ENCODE measurements at regions not wholly inside any gene's neighbourhood (a gene's known extent, or its start where the extent isn't known, plus 50 kb on each side); places are given as distances from the start of the nearest gene placed in this dataset.

GRCh38 chr21:15495965-15496364, 233.8 kb upstream of the USP25 start:
- Histone ChIP-seq H4K20me1 (ENCODE audit: low read depth) (no peaks in the 10 kb centered on the region), H3F3A (ENCODE audit: low read depth) (no peaks in the 10 kb centered on the region), H3K4me1 (no peaks in the 10 kb centered on the region), H3K79me2 (ENCODE audit: low read depth) (no peaks in the 10 kb centered on the region), H3K27me3 (no peaks in the 10 kb centered on the region), H3K9ac (no peak overlapping the region), H3K9me3 (ENCODE audit: low read depth) (no peaks in the 10 kb centered on the region), H2AFZ (replicated peaks) (no peak overlapping the region), H3K27ac (no peak overlapping the region), H3K4me3 (no peak overlapping the region), H3K4me2 (no peak overlapping the region), H3K36me3 (no peaks in the 10 kb centered on the region)
- H3K4me3 Mint-ChIP-seq: no peak overlapping the region
- H3K36me3 Mint-ChIP-seq: no peaks in the 10 kb centered on the region
- H3K27ac Mint-ChIP-seq: no peak overlapping the region
- no peak for TF ChIP-seq EZH2phosphoT487 (IDR thresholded peaks at IDR 0.05)
- TF ChIP-seq CTCF (IDR thresholded peaks at IDR 0.05): no peak
- TF ChIP-seq EZH2 (IDR thresholded peaks at IDR 0.05): no peak
- no peaks in the 10 kb centered on the region for H3K27me3 Mint-ChIP-seq (ENCODE audit: insufficient read depth, low read depth)
- H3K4me1 Mint-ChIP-seq: no peaks in the 10 kb centered on the region
- no peak for DNase-seq (ENCODE audit: low spot score)
- no peaks in the 10 kb centered on the region for H3K9me3 Mint-ChIP-seq

- TF ChIP-seq CTCF (IDR thresholded peaks at IDR 0.05) (no peak), EZH2phosphoT487 (IDR thresholded peaks at IDR 0.05) (no peak), EZH2 (IDR thresholded peaks at IDR 0.05) (no peak)
- no peaks in the 10 kb centered on the region for H3K4me1 Mint-ChIP-seq
Observed at GRCh38 chr21:15496911-15497310, 232.9 kb upstream of the USP25 start.

DNA sequence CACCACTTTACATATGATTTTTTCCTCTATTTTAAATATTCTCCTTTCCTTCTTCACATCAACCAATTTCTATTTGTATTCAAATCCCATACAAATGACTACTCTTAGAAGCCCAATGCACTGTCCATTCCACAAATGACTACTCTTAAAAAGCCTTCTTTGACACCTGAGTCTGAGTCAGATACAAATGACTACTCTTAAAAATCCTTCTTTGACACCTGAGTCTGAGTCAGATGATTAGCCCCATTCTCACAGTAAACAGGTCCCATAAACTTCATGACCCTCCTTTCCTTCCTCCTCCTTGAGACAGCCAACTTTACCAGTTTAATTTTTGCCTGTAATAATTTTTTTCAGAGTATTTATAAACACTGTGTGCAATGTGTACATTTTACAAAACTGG, 231.3 kb upstream of the USP25 start:
- Mint-ChIP-seq H3K4me1 (no peaks in the 10 kb centered on the region), H3K4me3 (no peak overlapping the region), H3K36me3 (no peaks in the 10 kb centered on the region), H3K27me3 (ENCODE audit: insufficient read depth, low read depth) (no peaks in the 10 kb centered on the region), H3K27ac (no peak overlapping the region), H3K9me3 (no peaks in the 10 kb centered on the region)
- H3F3A ChIP-seq (ENCODE audit: low read depth): no peaks in the 10 kb centered on the region
- H3K36me3 ChIP-seq: no peaks in the 10 kb centered on the region
- H3K27ac ChIP-seq: no peak overlapping the region
- H3K79me2 ChIP-seq (ENCODE audit: low read depth): no peaks in the 10 kb centered on the region
- no peaks in the 10 kb centered on the region for H3K4me1 ChIP-seq
- H4K20me1 ChIP-seq (ENCODE audit: low read depth): no peaks in the 10 kb centered on the region
- H3K27me3 ChIP-seq: no peaks in the 10 kb centered on the region
- no peak overlapping the region for H3K9ac ChIP-seq
- H3K4me3 ChIP-seq: no peak overlapping the region
- DNase-seq (ENCODE audit: low spot score): no peak
- H2AFZ ChIP-seq (replicated peaks): no peak overlapping the region
- no peaks in the 10 kb centered on the region for H3K9me3 ChIP-seq (ENCODE audit: low read depth)
- no peak overlapping the region for H3K4me2 ChIP-seq
- TF ChIP-seq EZH2 (IDR thresholded peaks at IDR 0.05) (no peak), CTCF (IDR thresholded peaks at IDR 0.05) (no peak), EZH2phosphoT487 (IDR thresholded peaks at IDR 0.05) (no peak)

More at GRCh38 chr21:15496911-15497310, 232.9 kb upstream of the USP25 start:
- no peaks in the 10 kb centered on the region for H3K79me2 ChIP-seq (ENCODE audit: low read depth)
- H3K27ac Mint-ChIP-seq: no peak overlapping the region
- H3K4me2 ChIP-seq: no peak overlapping the region
- no peaks in the 10 kb centered on the region for H3K9me3 Mint-ChIP-seq
- H3K4me3 Mint-ChIP-seq: no peak overlapping the region
- H3K36me3 ChIP-seq: no peaks in the 10 kb centered on the region
- DNase-seq (ENCODE audit: low spot score): no peak
- H3K27ac ChIP-seq: no peak overlapping the region
- no peak overlapping the region for H3K4me3 ChIP-seq
- no peaks in the 10 kb centered on the region for H3K27me3 ChIP-seq
- no peaks in the 10 kb centered on the region for H3K9me3 ChIP-seq (ENCODE audit: low read depth)
- H4K20me1 ChIP-seq (ENCODE audit: low read depth): no peaks in the 10 kb centered on the region
- H3K9ac ChIP-seq: no peak overlapping the region
- H2AFZ ChIP-seq (replicated peaks): no peak overlapping the region
- no peaks in the 10 kb centered on the region for H3K36me3 Mint-ChIP-seq
- H3K4me1 ChIP-seq: no peaks in the 10 kb centered on the region
- no peaks in the 10 kb centered on the region for H3K27me3 Mint-ChIP-seq (ENCODE audit: insufficient read depth, low read depth)
- H3F3A ChIP-seq (ENCODE audit: low read depth): no peaks in the 10 kb centered on the region

All from neural progenitor cell (in vitro differentiated cells).